ENCODE measurements at regions not wholly inside any gene's neighbourhood (a gene's known extent, or its start where the extent isn't known, plus 50 kb on each side); places are given as distances from the start of the nearest gene placed in this dataset.

GRCh38 chr3:18847583-18848197 lies 300.6 kb upstream of the KCNH8 start:
- TF ChIP-seq CTCF (IDR thresholded peaks at IDR 0.05; ENCODE audit: low read length) (peak; percentile 46; the same call in 1 of the 2 replicates), EZH2 (IDR thresholded peaks at IDR 0.05; ENCODE audit: borderline replicate concordance, low read length) (no peak)
